ENCODE measurements at regions not wholly inside any gene's neighbourhood (a gene's known extent, or its start where the extent isn't known, plus 50 kb on each side); places are given as distances from the start of the nearest gene placed in this dataset.

DNA sequence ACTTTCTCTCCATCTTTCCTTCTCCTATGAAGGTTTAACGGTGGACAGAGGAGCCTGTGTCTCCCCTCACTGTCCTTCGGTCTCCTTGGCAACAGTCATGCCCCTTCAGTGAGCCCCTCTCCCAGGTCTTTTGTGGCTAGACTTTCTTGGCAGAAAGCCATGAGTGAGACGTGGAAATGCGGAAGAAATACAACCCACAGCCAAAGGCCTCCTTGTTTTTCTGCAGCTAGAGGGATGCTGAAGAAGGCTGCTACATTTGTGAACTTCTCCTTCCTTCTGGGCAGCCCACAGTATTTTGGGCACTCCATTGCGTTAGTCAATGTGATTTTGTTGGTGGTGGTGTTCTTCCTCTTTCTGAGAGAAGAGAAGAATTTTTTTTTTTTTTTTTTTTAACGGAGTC, 333.7 kb upstream of the PODXL start:
- Histone ChIP-seq H3K79me2 (ENCODE audit: control insufficient read depth, insufficient read depth, low read length) (no peaks in the 10 kb centered on the region), H3K4me1 (ENCODE audit: control insufficient read depth, extremely low read depth, insufficient read depth, low read length) (peaks cover 4% of the 10 kb centered on the region), H3K36me3 (ENCODE audit: control insufficient read depth in 2 of 2, extremely low read depth in 1 of 2, insufficient read depth in 2 of 2, low read length in 2 of 2) (no peaks in the 10 kb centered on the region), H3K9me1 (replicated peaks; ENCODE audit: control insufficient read depth, extremely low read depth, insufficient read depth, low read length) (no peaks in the 10 kb centered on the region), H2AFZ (ENCODE audit: low read depth, low read length) (no peak overlapping the region), H3K4me2 (ENCODE audit: insufficient read depth, low read length) (no peak overlapping the region), H3K27me3 (ENCODE audit: control insufficient read depth in 2 of 2, insufficient read depth in 2 of 2, low read length in 2 of 2) (peaks cover 7 to 26% of the 10 kb centered on the region in 2 experiments), H3K9me3 (replicated peaks; ENCODE audit: control insufficient read depth, insufficient read depth, low read length) (no peaks in the 10 kb centered on the region), H3K27ac (ENCODE audit: insufficient read depth, low read depth, low read length) (no peak overlapping the region), H3K9ac (replicated peaks; ENCODE audit: extremely low read depth, insufficient read depth, low read length) (no peak overlapping the region), H4K20me1 (replicated peaks; ENCODE audit: control insufficient read depth, extremely low read depth, insufficient read depth, low read length) (no peaks in the 10 kb centered on the region), H3K4me3 (replicated peaks in 1 of 3; ENCODE audit: insufficient read depth in 1 of 3, low read depth in 1 of 3, low read length in 3 of 3) (no peak overlapping the region)
- TF ChIP-seq, protein P1, sequence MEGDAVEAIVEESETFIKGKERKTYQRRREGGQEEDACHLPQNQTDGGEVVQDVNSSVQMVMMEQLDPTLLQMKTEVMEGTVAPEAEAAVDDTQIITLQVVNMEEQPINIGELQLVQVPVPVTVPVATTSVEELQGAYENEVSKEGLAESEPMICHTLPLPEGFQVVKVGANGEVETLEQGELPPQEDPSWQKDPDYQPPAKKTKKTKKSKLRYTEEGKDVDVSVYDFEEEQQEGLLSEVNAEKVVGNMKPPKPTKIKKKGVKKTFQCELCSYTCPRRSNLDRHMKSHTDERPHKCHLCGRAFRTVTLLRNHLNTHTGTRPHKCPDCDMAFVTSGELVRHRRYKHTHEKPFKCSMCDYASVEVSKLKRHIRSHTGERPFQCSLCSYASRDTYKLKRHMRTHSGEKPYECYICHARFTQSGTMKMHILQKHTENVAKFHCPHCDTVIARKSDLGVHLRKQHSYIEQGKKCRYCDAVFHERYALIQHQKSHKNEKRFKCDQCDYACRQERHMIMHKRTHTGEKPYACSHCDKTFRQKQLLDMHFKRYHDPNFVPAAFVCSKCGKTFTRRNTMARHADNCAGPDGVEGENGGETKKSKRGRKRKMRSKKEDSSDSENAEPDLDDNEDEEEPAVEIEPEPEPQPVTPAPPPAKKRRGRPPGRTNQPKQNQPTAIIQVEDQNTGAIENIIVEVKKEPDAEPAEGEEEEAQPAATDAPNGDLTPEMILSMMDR (IDR thresholded peaks at IDR 0.05; ENCODE audit: extremely low read depth in 1 of 2, insufficient read depth in 1 of 2, low read depth in 1 of 2, low read length in 2 of 2): no peak
- TF ChIP-seq, protein P2, sequence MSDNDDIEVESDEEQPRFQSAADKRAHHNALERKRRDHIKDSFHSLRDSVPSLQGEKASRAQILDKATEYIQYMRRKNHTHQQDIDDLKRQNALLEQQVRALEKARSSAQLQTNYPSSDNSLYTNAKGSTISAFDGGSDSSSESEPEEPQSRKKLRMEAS (IDR thresholded peaks at IDR 0.05; ENCODE audit: insufficient read depth, insufficient read length): no peak
- TF ChIP-seq POLR2AphosphoS5 (IDR thresholded peaks at IDR 0.05; ENCODE audit: insufficient read depth, low read depth, low read length) (no peak), EZH2 (IDR thresholded peaks at IDR 0.05; ENCODE audit: borderline replicate concordance, low read depth, low read length, severe bottlenecking) (no peak), POLR2A (IDR thresholded peaks at IDR 0.05; ENCODE audit: low read depth, low read length) (no peak), MYC (IDR thresholded peaks at IDR 0.05; ENCODE audit: low read depth, low read length) (no peak), JUN (IDR thresholded peaks at IDR 0.05; ENCODE audit: borderline replicate concordance, insufficient read depth, insufficient read length, low read depth) (no peak), GATA2 (IDR thresholded peaks at IDR 0.05; ENCODE audit: insufficient read depth, insufficient read length, low read depth, low read length) (no peak), FOS (IDR thresholded peaks at IDR 0.05; ENCODE audit: borderline replicate concordance, insufficient read depth, low read length) (no peak)
- intact Hi-C loops (cut with micrococcal nuclease) (no loop called here), dilution Hi-C loops (cut with MboI; ENCODE audit: extremely low pct_ligation_motif_present, low sequenced_read_pairs) (no loop called here)
- ChIA-PET POLR2A (no interaction called here), CTCF (interaction anchor here (1.0 to 1.6 kb wide), 2 partner anchors 31 to 159 kb away, joined by 3 to 6 read pairs; no protein-coding TSS in a partner anchor)
- BruUV-seq (replicated peaks): no TSS peak
- FAIRE-seq: no peak
- no peak for DNase-seq (ENCODE audit: low read depth, low spot score)
